ENCODE measurements at regions not wholly inside any gene's neighbourhood (a gene's known extent, or its start where the extent isn't known, plus 50 kb on each side); places are given as distances from the start of the nearest gene placed in this dataset.
"Not testable (repeated sequence)": the region's sequence is repeated elsewhere in the genome, so short reads cannot be mapped to it uniquely, and the experiment has no call there.

DNA sequence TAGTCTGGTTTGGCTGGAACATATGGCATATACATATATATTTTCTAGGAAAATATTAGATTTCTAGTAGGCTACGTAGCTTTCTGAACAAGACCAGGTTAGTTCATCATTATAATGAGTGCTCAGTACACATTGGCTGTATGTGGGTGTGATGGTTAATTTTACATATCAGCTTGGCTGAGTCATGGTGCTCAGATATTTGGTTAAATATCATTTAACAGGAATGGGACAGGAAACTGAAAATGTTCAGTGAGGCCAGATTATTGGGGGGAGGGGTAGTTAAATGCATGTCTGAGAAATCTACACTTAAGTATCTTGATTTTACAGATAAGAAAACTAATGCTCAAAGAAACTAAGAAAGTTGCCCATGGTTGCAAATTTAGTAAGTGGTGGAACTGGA is 160.1 kb downstream of the RBMX2 start:
- no peak for DNase-seq (ENCODE audit: low spot score in 2 of 2)
- in situ Hi-C loops (cut with MboI; ENCODE audit: low sequenced_read_pairs), result no loop called here
- no peaks in the 10 kb centered on the region for H3K4me1 ChIP-seq
- no peak overlapping the region for H3K4me3 ChIP-seq
- H3K36me3 ChIP-seq (replicated peaks), result no peaks in the 10 kb centered on the region
- H3K9me3 ChIP-seq, result no peaks in the 10 kb centered on the region
- H3K27me3 ChIP-seq (ENCODE audit: low read depth), result no peaks in the 10 kb centered on the region

- in situ Hi-C loops (cut with MboI; ENCODE audit: low sequenced_read_pairs), result no loop called here
- no peaks in the 10 kb centered on the region for H3K9me3 ChIP-seq
- no peaks in the 10 kb centered on the region for H3K4me1 ChIP-seq
- H3K4me3 ChIP-seq, result no peak overlapping the region
- H3K36me3 ChIP-seq (replicated peaks), result no peaks in the 10 kb centered on the region
- no peak for DNase-seq (ENCODE audit: low spot score in 2 of 2)
- no peaks in the 10 kb centered on the region for H3K27me3 ChIP-seq (ENCODE audit: low read depth)
Observed at GRCh38 chrX:130563476-130563875, 161.7 kb downstream of the RBMX2 start.

GRCh38 chrX:130566028-130566683 is 164.4 kb downstream of the RBMX2 start:
- in situ Hi-C loops (cut with MboI; ENCODE audit: low sequenced_read_pairs), result no loop called here
- no peak overlapping the region for H3K4me3 ChIP-seq
- H3K9me3 ChIP-seq, result no peaks in the 10 kb centered on the region
- no peaks in the 10 kb centered on the region for H3K27me3 ChIP-seq (ENCODE audit: low read depth)
- no peak for DNase-seq (ENCODE audit: low spot score in 2 of 2)
- H3K36me3 ChIP-seq (replicated peaks), result no peaks in the 10 kb centered on the region
- H3K4me1 ChIP-seq, result no peaks in the 10 kb centered on the region

- in situ Hi-C loops (cut with MboI; ENCODE audit: low sequenced_read_pairs); H3K27me3 ChIP-seq (ENCODE audit: low read depth); DNase-seq (ENCODE audit: low spot score in 2 of 2); H3K4me1 ChIP-seq; H3K36me3 ChIP-seq (replicated peaks); H3K4me3 ChIP-seq; H3K9me3 ChIP-seq: not testable (repeated sequence)
Observed at GRCh38 chrX:130573030-130573429, 171.2 kb downstream of the RBMX2 start.
